HG03469 (cell line): ENCODE measurements at regions not wholly inside any gene's neighbourhood (a gene's known extent, or its start where the extent isn't known, plus 50 kb on each side); places are given as distances from the start of the nearest gene placed in this dataset.
A peak's percentile ranks its signal among the peaks of the same experiment; 100 is the strongest.
"Not testable (repeated sequence)": the region's sequence is repeated elsewhere in the genome, so short reads cannot be mapped to it uniquely, and the experiment has no call there.

Source experiments
- ATAC-seq: cut with Tn5 transposase; IDR thresholded peaks from one replicate; pipeline ENCODE4 v1.9.1; 2021; ENCODE audit warnings: mild to moderate bottlenecking, moderate library complexity, moderate number of reproducible peaks; ENCODE audit not compliant: unreplicated experiment

- ATAC-seq: not testable (repeated sequence)
These were observed 186.4 kb downstream of the ADRA2C start for GRCh38 chr4:3952443-3953139.

- not testable (repeated sequence) for ATAC-seq
These were observed 186.9 kb downstream of the ADRA2C start for GRCh38 chr4:3953140-3953489.

GRCh38 chr4:3954540-3955320, 188.5 kb downstream of the ADRA2C start:
- ATAC-seq: not testable (repeated sequence)

GRCh38 chr4:3955321-3956164, 189.4 kb downstream of the ADRA2C start:
- peak; percentile 94 for ATAC-seq

GRCh38 chr4:3956165-3956867, 190.1 kb downstream of the ADRA2C start:
- not testable (repeated sequence) for ATAC-seq

DNA sequence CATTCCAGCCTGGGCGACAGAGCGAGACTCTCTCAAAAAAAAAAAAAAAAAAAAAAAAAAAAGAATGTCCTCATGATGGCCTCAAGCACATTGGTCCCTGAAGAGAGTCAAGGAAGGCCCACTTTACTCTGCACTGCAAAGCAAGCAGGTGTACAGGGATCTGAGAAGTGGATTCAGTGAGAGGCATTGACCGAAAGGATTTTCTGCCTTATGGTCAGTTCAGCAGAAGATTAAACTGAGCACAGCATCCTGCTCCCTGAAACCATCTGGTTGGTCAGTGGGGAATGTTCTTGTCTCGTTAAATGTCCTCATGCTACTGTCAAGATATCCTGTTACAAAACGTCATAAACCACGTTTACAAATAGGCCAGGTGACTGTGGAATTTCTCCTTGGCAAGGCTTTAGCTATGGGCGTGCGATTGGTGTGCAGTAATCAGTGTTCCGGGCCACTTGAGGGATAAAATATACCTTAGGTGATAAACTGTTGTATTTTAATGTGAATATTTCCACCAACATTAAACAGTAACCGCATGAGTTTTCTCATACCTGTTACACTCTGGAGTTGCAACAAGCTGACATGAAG, 195.0 kb downstream of the ADRA2C start:
- ATAC-seq: not testable (repeated sequence)

DNA sequence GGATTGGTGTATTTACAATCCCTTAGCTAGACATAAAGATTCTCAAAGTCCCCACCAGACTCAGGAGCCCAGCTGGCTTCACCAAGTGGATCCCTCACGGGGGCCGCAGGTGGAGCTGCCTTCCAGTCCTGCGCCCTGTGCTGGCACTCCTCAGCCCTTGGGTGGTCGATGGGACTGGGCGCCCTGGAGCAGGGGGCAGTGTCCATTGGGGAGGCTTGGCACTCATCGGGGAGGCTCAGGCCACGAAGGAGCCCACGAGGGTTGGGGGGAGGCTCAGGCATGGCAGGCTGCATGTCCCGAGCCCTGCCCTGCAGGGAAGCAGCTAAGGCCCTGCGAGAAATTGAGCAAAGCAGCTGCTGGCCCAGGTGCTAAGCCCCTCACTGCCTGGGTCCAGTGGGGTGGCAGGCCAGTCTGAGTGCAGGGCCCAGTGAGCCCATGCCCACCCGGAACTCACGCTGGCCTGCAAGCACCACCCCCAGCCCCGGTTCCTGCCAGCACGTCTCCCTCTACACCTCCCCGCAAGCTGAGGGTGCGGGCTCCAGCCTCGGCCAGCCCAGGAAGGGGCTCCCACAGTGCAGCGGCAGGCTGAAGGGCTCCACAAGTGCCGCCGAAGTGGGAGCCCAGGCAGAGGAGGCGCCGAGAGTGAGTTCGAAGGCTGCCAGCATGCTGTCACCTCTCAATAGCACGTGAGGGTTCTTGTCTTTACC, 198.5 kb downstream of the ADRA2C start:
- ATAC-seq: not testable (repeated sequence)

DNA sequence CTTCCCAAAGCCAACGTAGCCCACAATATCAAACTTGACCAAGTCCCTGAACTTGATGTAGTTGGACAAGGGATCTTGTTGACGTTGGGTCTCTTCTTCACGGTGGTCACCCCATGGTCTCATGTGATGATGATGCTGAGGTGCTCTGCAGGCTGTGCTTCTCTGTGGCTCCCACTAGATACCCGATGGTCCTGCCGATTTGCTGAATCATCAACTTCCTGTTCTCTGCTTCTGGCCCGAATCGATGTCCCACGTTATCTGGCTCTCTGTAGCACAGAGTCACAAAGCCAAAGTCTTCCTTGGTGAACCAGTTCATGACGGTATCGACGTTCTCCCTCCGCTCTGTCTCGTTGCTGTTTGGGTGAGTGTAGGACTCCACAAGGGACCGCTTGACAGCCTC, 201.0 kb downstream of the ADRA2C start:
- ATAC-seq: not testable (repeated sequence)

- not testable (repeated sequence) for ATAC-seq
These were observed 206.4 kb downstream of the ADRA2C start for GRCh38 chr4:3972626-3973025.

DNA sequence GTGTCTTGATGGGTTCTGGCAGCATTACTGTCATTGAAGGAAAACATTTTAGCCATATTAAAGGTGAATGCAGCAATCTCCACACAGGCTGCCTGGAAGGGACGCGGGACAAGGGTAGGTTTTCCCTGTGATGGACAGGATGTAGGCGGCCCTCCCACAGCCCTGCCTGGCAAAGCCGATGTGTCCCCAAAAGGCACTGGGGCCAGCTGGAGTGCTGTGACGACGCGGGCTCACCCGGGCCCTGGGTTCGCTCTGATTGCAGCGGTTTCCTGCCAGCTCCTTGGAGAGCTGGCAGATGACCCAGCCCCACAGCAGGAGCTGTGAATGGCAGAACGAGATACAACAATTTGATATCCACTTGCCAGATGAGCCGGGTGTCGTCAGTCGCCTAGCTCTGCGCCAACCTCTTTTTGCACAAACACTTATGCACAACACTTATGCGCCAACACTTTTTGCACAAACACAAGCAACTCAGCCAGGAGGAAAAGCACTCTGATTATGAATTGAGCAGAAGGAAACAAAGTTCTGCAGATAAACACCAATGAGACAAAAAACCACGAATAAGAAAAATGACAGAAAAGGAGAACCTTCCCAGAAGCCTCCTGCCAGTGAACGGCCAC, 207.5 kb downstream of the ADRA2C start:
- ATAC-seq: not testable (repeated sequence)

GRCh38 chr4:3983518-3984125, 217.4 kb downstream of the ADRA2C start:
- not testable (repeated sequence) for ATAC-seq

DNA sequence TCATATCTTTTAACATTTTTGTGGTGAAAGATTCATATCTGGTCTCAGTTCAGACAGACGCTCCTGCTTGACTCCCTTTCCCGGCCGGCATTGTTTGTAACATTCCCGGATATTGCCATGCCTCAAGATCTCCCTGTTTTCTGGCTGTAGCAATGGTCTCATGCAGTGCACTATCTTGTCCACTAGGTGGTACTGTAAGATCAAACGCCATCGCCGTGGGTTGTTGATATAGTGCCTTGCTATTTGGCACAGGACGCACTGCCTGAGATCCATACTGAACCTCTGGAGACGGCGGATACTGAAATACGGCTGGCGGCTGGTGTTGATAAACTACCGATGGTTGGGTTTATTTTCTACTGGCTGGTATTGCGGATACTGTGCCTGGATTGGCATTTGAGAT, 218.6 kb downstream of the ADRA2C start:
- not testable (repeated sequence) for ATAC-seq

DNA sequence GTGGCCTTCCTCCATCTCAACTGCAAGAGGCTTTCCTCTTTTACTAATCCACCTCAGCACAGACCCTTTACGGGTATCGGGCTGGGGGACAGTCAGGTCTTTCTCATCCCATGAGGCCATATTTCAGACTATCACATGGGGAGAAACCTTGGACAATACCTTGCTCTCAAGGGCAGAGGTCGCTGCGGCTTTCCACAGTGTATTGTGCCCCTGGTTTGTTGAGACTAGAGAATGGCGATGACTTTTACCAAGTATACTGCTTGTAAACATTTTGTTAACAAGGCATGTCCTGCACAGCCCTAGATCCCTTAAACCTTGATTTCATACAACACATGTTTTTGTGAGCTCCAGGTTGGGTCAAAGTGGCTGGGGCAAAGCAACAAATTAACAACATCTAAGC, 220.2 kb downstream of the ADRA2C start:
- not testable (repeated sequence) for ATAC-seq

- ATAC-seq: not testable (repeated sequence)
These were observed 229.3 kb downstream of the OTOP1 start for GRCh38 chr4:3997386-3997785.

DNA sequence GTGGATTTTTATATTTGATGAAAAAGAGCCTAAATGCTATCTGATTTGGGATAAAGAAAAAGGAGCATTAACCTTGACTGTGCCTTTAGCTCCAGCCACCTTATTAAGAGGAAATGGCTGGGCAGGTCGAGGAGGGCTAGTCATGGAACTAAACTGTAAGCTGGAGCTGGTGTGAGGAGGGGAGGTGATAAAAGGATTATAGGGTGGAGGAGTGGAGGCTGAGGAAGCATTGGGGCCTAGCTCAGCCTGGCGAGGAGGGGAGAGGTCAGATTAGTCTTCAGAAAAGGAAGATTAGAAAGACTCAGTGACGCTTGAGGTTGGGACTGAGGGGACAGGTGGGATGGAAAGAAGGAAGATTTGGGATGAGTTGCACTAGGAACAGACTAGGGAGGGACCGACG, 222.7 kb downstream of the OTOP1 start:
- not testable (repeated sequence) for ATAC-seq

DNA sequence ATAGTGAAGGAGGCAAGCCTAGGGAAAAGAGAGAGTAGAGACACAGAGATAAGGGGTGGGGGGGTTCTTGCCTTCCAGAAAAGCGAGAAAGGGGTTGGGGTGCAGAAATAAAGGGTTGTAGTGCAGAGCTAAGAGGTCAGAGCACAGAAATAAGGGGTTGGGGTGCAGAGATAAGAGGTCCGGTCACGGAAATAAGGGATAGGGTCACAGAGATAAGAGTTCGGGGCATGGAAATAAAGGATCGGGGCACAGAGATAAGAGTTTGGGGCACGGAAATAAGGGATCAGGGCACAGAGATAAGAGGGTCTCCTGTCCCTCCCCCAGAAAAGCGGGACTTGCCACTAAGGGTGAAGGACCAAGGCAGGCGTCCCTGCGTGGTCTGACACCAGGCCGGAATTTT, 222.0 kb downstream of the OTOP1 start:
- ATAC-seq: not testable (repeated sequence)

DNA sequence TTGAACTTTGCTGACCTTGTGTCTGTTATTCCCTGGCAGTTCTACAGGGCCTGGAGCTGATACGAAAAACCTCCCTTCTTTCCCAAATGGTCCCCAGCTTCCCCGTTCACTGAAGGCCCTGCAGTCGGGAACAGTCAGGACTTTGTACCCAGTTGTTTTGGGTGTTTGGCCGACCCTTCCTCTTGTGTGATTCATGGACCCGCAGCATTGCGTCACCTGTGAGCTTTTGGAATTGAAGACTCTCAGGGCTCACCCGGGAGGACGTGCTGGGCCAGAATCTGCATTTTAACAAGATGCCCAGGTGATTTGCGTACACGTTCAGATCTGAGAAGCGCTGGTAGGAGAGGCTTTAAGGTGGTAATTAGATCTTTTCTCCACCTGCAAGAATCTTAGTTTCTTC, 220.4 kb downstream of the OTOP1 start:
- not testable (repeated sequence) for ATAC-seq

DNA sequence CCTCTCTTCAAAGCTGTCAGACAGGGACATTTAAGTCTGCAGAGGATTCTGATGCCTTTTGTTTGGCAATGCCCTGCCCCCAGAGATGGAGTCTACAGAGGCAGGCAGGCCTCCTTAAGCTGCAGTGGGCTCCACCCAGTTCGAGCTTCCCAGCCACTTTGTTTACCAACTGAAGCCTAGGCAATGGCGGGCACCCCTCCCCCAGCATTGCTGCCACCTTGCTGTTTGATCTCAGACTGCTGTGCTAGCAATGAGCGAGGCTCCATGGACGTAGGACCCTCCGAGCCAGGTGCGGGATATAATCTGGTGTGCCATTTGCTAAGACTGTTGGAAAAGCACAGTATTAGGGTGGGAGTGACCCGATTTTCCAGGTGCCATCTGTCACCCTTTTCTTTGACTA, 207.7 kb downstream of the OTOP1 start:
- ATAC-seq: not testable (repeated sequence)

DNA sequence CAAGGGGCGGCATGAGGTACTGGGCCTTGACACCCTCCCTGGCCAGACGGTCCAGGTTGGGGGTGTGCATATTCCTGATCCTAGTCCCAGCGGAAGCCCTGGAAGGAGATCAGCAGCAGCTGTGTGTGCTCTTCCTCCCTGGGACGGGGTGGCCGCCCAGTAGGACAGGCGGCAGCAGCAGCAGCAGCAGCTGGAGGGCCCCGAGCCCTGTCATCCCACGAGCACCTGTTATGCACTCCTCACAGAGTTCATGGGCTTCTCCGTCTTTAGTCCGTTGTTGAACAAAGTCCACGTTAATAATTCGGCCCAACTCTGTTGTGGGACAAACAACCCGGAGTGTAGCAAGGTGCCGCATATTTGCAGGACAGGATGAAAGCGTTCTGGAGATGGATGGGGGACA, 205.6 kb downstream of the OTOP1 start:
- ATAC-seq: not testable (repeated sequence)
